ENCODE measurements at regions not wholly inside any gene's neighbourhood (a gene's known extent, or its start where the extent isn't known, plus 50 kb on each side); places are given as distances from the start of the nearest gene placed in this dataset.

DNA sequence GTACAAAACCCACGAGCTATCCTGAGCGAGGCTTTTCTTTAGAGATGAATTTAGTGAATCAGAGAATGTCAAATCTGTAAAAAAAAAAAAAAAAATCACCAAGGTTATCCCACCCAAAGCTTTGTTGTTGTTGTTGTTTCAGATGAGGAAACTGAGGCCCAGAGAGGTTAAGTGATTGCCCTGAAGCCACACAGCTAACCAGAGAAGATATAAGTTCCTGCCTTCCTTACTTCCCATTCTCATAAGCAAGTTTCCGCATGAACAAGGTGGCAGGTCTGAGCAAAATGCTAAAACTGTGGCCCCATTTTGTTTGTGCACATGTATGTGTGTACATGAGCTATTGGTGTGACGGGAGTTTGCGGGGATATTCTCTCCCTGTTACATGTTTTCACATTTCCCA is 352.1 kb upstream of the ZFHX3 start:
- TF ChIP-seq, protein P1, sequence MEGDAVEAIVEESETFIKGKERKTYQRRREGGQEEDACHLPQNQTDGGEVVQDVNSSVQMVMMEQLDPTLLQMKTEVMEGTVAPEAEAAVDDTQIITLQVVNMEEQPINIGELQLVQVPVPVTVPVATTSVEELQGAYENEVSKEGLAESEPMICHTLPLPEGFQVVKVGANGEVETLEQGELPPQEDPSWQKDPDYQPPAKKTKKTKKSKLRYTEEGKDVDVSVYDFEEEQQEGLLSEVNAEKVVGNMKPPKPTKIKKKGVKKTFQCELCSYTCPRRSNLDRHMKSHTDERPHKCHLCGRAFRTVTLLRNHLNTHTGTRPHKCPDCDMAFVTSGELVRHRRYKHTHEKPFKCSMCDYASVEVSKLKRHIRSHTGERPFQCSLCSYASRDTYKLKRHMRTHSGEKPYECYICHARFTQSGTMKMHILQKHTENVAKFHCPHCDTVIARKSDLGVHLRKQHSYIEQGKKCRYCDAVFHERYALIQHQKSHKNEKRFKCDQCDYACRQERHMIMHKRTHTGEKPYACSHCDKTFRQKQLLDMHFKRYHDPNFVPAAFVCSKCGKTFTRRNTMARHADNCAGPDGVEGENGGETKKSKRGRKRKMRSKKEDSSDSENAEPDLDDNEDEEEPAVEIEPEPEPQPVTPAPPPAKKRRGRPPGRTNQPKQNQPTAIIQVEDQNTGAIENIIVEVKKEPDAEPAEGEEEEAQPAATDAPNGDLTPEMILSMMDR (conservative IDR thresholded peaks at IDR 0.05 in 1 of 2, IDR thresholded peaks at IDR 0.05 in 1 of 2; ENCODE audit: extremely low read depth in 1 of 2, insufficient read depth in 1 of 2, low read depth in 1 of 2, low read length in 2 of 2) = no peak
- no peak for TF ChIP-seq EZH2 (IDR thresholded peaks at IDR 0.05; ENCODE audit: borderline replicate concordance, low read length)

All from mammary epithelial cell (primary cell).